ENCODE measurements at regions not wholly inside any gene's neighbourhood (a gene's known extent, or its start where the extent isn't known, plus 50 kb on each side); places are given as distances from the start of the nearest gene placed in this dataset.

DNA sequence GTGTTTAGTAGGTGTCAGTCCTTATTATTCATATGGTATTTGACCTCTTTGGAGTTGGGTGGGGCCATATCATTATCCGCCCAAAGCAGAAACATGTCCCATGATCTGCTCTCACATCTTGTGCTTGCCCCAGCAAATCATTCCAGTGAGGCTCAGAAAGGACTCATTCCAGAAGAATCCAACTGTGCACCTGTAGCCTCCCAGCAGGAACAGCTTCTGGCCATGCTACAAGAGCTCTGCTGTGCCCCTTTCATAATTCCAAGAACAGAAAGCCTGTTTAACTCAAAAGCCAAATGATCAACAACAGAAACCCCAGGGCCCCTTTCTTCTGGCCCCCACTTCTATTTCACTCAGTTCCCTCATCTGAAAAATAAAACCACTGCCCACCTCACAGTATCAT, 673.1 kb downstream of the DIAPH3 start:
- no peak overlapping the region for H2AFZ ChIP-seq (ENCODE audit: low read length, unreplicated experiment)
- H3K4me3 ChIP-seq (ENCODE audit: low read depth, low read length), result no peak overlapping the region
- H3K36me3 ChIP-seq (ENCODE audit: insufficient read depth, low read length), result no peaks in the 10 kb centered on the region
- H3K79me2 ChIP-seq (ENCODE audit: control insufficient read depth, insufficient read depth, low read length, unreplicated experiment), result no peaks in the 10 kb centered on the region
- 0 out of 2 replicates have a peak, but pooled peaks cover 9% of the 10 kb centered on the region for H3K27me3 ChIP-seq (ENCODE audit: insufficient read depth, low read length)
- no peak overlapping the region for H3K27ac ChIP-seq (ENCODE audit: low read depth, low read length)
- peaks cover 26% of the 10 kb centered on the region for H3K4me1 ChIP-seq (ENCODE audit: control insufficient read depth, insufficient read depth, low read length, unreplicated experiment)

DNA sequence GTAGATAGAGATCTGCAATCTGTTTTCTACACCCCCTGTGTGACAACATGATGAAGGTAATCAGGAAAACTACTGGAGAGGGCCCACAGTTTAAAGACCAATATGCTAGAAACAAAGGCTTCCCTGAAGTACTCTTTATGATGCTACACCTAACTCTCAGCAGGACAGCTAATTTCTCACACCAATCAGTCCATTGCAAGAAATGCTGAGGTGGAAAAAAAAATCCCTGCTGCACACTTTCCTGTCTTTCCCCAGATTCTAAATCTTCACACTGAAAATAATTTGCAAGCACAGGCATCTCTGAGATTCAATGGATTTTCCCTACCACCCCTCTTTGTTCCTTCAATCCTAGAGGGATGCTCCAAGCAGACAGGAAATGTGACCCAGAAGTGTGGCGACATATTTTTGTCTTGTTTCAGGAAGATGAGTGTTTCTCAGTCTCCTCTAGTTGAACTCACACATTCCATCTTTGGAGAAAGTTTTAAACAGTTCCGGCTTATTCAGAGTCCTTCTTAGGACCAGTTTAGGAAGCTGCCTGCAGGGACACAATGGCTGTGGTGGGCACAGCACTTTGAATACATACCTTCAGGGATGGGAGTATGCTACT, 671.6 kb downstream of the DIAPH3 start:
- Histone ChIP-seq H3K4me1 (ENCODE audit: control insufficient read depth, insufficient read depth, low read length, unreplicated experiment) (peaks cover 26% of the 10 kb centered on the region), H2AFZ (ENCODE audit: low read length, unreplicated experiment) (no peak overlapping the region), H3K27me3 (ENCODE audit: insufficient read depth, low read length) (peaks cover 20% of the 10 kb centered on the region; the same call in 1 of the 2 replicates), H3K4me3 (ENCODE audit: low read depth, low read length) (no peak overlapping the region), H3K79me2 (ENCODE audit: control insufficient read depth, insufficient read depth, low read length, unreplicated experiment) (no peaks in the 10 kb centered on the region), H3K27ac (ENCODE audit: low read depth, low read length) (no peak overlapping the region), H3K36me3 (ENCODE audit: insufficient read depth, low read length) (no peaks in the 10 kb centered on the region)

DNA sequence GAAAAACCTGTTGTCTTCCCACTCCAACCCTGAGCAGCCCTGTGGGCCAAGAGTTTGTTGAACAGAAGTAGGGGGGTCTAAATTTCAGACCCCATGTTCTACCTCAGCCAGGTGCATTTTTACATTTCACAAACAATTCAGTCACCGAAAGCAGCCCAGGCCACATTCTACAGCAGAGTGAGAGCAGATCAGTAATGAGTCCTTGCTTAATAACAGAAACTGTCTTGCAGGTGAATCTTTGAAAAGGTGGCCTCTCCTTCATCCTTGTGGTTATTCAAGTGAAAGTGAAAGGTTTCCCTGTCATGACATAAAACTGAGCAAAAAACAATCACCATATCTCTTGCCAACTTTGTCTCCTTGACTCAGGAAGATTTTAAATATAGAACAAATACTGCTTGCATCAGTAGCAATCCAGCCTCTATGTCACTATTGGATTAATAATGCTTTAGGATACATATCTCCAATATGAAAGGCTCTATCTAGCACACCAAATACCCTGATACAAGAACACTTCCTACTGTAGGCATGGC, 670.2 kb downstream of the DIAPH3 start:
- H2AFZ ChIP-seq (ENCODE audit: low read length, unreplicated experiment), result no peak overlapping the region
- H3K79me2 ChIP-seq (ENCODE audit: control insufficient read depth, insufficient read depth, low read length, unreplicated experiment), result no peaks in the 10 kb centered on the region
- no peaks in the 10 kb centered on the region for H3K36me3 ChIP-seq (ENCODE audit: insufficient read depth, low read length)
- peaks cover 26% of the 10 kb centered on the region for H3K4me1 ChIP-seq (ENCODE audit: control insufficient read depth, insufficient read depth, low read length, unreplicated experiment)
- H3K27me3 ChIP-seq (ENCODE audit: insufficient read depth, low read length), result peaks cover 33% of the 10 kb centered on the region
- no peak overlapping the region for H3K4me3 ChIP-seq (ENCODE audit: low read depth, low read length)
- H3K27ac ChIP-seq (ENCODE audit: low read depth, low read length), result no peak overlapping the region

DNA sequence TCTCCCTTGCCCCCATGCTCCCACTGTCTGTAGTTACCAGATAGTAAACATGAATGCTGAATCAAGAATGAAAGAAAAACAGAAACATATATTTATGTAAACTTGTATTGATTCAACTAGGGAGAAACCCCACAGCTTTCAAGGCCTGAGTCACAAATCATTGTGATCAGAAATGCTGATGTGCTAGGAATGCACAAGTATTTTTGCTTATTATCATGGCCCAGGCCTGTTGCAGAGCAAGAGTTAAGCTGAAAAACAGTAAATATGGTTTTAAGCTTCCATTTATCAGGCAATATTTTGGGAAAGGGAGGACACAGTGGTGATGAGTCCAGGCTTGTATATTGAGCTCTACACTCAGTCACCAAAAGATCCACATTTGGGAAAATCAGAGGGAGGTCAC, 669.6 kb downstream of the DIAPH3 start:
- no peak overlapping the region for H2AFZ ChIP-seq (ENCODE audit: low read length, unreplicated experiment)
- H3K27ac ChIP-seq (ENCODE audit: low read depth, low read length), result peak overlapping the region; percentile 35; the same call in 1 of the 2 replicates

DNA sequence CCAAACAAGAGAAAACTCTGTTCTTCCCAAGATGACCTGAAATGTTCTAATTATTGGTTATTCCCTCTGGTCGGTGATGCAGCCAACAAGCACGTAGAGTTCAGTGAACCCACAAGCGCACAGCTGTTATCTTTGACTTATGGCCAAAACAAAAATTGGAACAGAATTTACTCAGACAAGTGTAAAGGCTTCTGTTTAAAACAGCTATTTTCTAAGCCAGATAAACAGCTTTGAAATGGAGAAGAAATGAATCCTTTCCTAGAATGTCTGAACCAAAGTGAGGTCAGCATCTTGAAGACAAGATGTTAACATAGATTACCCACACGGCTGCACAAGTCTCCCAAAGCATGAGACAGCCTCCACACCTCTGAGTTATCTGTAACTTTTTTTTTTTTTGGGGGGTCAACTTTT, 669.2 kb downstream of the DIAPH3 start:
- Histone ChIP-seq H3K36me3 (ENCODE audit: insufficient read depth, low read length) (no peaks in the 10 kb centered on the region), H3K27me3 (ENCODE audit: insufficient read depth, low read length) (peaks cover 41% of the 10 kb centered on the region), H3K4me1 (ENCODE audit: control insufficient read depth, insufficient read depth, low read length, unreplicated experiment) (peaks cover 23% of the 10 kb centered on the region), H3K79me2 (ENCODE audit: control insufficient read depth, insufficient read depth, low read length, unreplicated experiment) (no peaks in the 10 kb centered on the region), H2AFZ (ENCODE audit: low read length, unreplicated experiment) (no peak overlapping the region), H3K4me3 (ENCODE audit: low read depth, low read length) (no peak overlapping the region), H3K27ac (ENCODE audit: low read depth, low read length) (peak overlapping the region; percentile 35; the same call in 1 of the 2 replicates)

More for the DNA sequence above, 669.6 kb downstream of the DIAPH3 start:
- Histone ChIP-seq H3K4me3 (ENCODE audit: low read depth, low read length) (no peak overlapping the region), H3K4me1 (ENCODE audit: control insufficient read depth, insufficient read depth, low read length, unreplicated experiment) (peaks cover 23% of the 10 kb centered on the region), H3K79me2 (ENCODE audit: control insufficient read depth, insufficient read depth, low read length, unreplicated experiment) (no peaks in the 10 kb centered on the region), H3K27me3 (ENCODE audit: insufficient read depth, low read length) (peaks cover 38% of the 10 kb centered on the region), H3K36me3 (ENCODE audit: insufficient read depth, low read length) (no peaks in the 10 kb centered on the region)

DNA sequence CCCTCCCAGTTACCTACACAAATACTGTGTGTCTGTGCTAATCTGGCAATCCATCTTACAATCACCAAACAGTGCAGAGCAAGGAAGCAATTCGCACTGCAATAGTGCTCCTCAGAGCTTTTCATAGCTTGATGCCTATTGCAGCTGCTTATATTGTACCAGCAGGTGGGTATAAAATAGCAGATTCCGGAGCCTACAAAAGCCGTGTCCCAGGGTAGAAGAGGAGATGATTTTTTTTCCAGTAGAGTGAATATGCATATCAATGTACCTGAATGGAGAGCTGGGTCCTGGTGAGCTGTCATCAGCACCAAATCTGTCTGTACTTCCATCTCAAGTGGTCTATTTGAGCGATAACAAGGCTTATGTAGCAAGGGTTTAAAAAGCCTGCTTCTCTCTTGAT, 668.4 kb downstream of the DIAPH3 start:
- no peak overlapping the region for H3K4me3 ChIP-seq (ENCODE audit: low read depth, low read length)
- no peak overlapping the region for H3K27ac ChIP-seq (ENCODE audit: low read depth, low read length)
- no peaks in the 10 kb centered on the region for H3K36me3 ChIP-seq (ENCODE audit: insufficient read depth, low read length)
- no peaks in the 10 kb centered on the region for H3K79me2 ChIP-seq (ENCODE audit: control insufficient read depth, insufficient read depth, low read length, unreplicated experiment)
- peaks cover 42% of the 10 kb centered on the region for H3K27me3 ChIP-seq (ENCODE audit: insufficient read depth, low read length)
- H3K4me1 ChIP-seq (ENCODE audit: control insufficient read depth, insufficient read depth, low read length, unreplicated experiment), result peaks cover 23% of the 10 kb centered on the region
- no peak overlapping the region for H2AFZ ChIP-seq (ENCODE audit: low read length, unreplicated experiment)

DNA sequence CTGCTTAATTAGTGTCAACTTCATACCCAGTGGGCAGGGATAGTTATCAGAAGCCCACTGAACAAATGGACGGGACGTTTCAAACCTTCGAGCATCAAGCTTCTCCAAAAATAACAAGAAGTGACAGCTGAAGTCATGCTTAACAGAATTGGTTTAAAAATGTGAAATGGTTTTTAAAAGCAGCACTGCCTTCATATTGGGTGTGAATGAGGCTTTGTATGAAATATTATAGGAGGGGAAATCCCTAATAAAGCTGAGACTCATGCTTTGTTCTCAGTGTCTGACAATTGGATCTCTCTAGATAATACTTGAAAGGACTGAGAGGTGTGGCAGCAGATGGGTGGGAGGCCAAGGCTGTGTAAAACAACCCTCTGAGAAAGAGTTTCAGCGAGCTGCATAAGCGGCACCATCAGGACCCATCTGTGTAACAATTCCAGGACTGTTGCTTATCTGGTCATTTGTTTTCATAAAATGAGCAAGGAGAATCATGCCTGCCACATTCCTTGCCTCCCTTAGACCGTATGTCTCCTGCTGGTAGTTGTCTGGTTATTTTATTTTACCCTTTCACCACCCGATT, 667.7 kb downstream of the DIAPH3 start:
- H3K27ac ChIP-seq (ENCODE audit: low read depth, low read length), result no peak overlapping the region
- no peaks in the 10 kb centered on the region for H3K36me3 ChIP-seq (ENCODE audit: insufficient read depth, low read length)
- peaks cover 49% of the 10 kb centered on the region for H3K27me3 ChIP-seq (ENCODE audit: insufficient read depth, low read length)
- peaks cover 23% of the 10 kb centered on the region for H3K4me1 ChIP-seq (ENCODE audit: control insufficient read depth, insufficient read depth, low read length, unreplicated experiment)
- no peaks in the 10 kb centered on the region for H3K79me2 ChIP-seq (ENCODE audit: control insufficient read depth, insufficient read depth, low read length, unreplicated experiment)
- H2AFZ ChIP-seq (ENCODE audit: low read length, unreplicated experiment), result no peak overlapping the region
- H3K4me3 ChIP-seq (ENCODE audit: low read depth, low read length), result no peak overlapping the region

DNA sequence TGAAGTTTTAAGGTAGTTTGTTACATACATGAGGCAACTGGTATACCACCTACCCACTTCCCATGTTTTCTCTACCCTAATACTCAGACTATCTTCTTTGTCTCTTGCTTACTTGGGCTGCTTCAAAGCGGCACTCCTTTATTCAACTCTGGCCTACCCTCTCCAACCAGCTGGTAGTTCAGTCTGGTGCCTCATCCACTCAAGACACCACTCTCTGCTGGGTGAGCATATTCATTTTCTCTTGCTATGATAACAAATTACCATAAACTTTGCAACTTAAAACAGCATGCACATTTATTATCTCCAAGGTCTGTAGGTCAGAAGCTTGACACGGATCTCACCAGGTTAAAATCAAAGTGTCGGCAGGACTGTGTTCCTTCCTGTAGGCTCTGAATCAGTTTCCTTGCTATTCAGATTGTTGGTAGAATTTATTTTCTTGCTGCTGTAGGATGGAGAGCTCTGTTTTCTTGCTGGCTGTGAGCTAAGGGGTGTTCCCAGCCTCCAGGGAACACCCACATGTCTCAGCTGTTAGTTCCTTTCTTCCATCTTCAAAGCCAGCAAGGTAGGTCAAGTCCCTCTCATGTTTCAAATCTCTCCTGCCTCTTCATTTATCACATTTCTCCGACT, 666.0 kb downstream of the DIAPH3 start:
- Histone ChIP-seq H3K4me1 (ENCODE audit: control insufficient read depth, insufficient read depth, low read length, unreplicated experiment) (peaks cover 19% of the 10 kb centered on the region), H3K36me3 (ENCODE audit: insufficient read depth, low read length) (no peaks in the 10 kb centered on the region), H3K79me2 (ENCODE audit: control insufficient read depth, insufficient read depth, low read length, unreplicated experiment) (no peaks in the 10 kb centered on the region), H3K4me3 (ENCODE audit: low read depth, low read length) (no peak overlapping the region), H3K27ac (ENCODE audit: low read depth, low read length) (no peak overlapping the region), H3K27me3 (ENCODE audit: insufficient read depth, low read length) (peaks cover 44% of the 10 kb centered on the region), H2AFZ (ENCODE audit: low read length, unreplicated experiment) (no peak overlapping the region)

DNA sequence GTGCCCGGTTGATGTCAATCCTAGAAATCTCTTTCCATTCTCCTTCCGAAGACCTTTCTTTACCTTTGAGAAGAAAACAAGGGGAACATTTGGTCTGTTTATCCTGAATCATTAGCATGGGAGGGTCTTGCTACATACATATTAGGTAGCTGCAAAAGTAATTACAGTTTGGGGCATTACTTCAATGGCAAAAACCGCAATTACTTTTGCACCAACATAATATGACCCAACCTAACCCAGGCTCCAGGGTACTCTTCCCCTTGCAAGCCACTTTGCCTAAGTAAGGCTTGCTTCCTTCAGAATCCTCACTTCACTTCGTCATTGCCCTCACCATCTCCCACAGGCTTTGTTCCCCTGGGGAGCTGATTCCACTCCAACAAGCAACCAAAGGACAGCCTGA, 662.7 kb downstream of the DIAPH3 start:
- Histone ChIP-seq H3K79me2 (ENCODE audit: control insufficient read depth, insufficient read depth, low read length, unreplicated experiment) (no peaks in the 10 kb centered on the region), H3K36me3 (ENCODE audit: insufficient read depth, low read length) (no peaks in the 10 kb centered on the region), H3K27ac (ENCODE audit: low read depth, low read length) (no peak overlapping the region), H3K4me1 (ENCODE audit: control insufficient read depth, insufficient read depth, low read length, unreplicated experiment) (no peaks in the 10 kb centered on the region), H3K4me3 (ENCODE audit: low read depth, low read length) (no peak overlapping the region), H2AFZ (ENCODE audit: low read length, unreplicated experiment) (no peak overlapping the region), H3K27me3 (ENCODE audit: insufficient read depth, low read length) (peaks cover 61% of the 10 kb centered on the region)

DNA sequence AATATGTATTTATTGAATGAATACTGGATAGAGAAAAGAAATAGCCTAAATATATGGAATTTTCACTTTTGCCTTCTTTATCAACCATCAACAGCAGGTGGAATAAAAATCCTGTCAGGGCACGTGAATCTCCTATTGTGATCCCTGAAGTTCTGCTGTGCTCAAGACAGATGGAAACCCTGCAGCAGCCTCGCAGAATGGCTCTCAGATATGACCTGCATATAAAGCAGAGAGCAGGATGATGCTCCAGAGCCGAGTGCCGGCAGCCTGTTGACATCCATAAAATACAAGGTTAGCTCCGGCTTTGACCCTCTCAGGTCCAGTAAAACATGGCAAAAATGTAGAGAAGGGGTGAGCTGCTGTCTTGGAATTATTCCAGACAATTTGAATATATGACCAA, 659.3 kb downstream of the DIAPH3 start:
- Histone ChIP-seq H3K27me3 (ENCODE audit: insufficient read depth, low read length) (peaks cover 49% of the 10 kb centered on the region), H3K4me1 (ENCODE audit: control insufficient read depth, insufficient read depth, low read length, unreplicated experiment) (no peaks in the 10 kb centered on the region), H3K79me2 (ENCODE audit: control insufficient read depth, insufficient read depth, low read length, unreplicated experiment) (no peaks in the 10 kb centered on the region), H3K4me3 (ENCODE audit: low read depth, low read length) (no peak overlapping the region), H3K27ac (ENCODE audit: low read depth, low read length) (no peak overlapping the region), H2AFZ (ENCODE audit: low read length, unreplicated experiment) (no peak overlapping the region), H3K36me3 (ENCODE audit: insufficient read depth, low read length) (no peaks in the 10 kb centered on the region)

DNA sequence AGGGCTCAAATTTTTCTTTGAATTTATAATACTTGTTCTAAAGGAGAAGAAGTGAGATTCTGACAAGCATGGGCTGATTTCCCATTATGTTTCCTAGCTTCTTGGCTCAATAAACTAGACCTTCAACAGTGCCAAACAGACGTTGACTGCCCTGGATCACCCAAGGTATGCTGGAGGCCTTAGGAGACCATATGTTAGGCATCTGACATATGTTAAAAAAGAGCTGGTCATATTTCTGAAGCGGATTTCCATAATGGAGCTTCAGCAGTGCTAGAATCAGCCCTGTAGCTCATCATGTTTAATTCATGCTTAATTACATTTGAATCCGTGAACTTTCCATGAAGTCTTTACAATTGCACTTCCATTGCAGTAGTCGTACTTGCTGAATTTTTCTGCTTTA, 653.3 kb downstream of the DIAPH3 start:
- Histone ChIP-seq H3K79me2 (ENCODE audit: control insufficient read depth, insufficient read depth, low read length, unreplicated experiment) (no peaks in the 10 kb centered on the region), H3K4me3 (ENCODE audit: low read depth, low read length) (no peak overlapping the region), H3K36me3 (ENCODE audit: insufficient read depth, low read length) (no peaks in the 10 kb centered on the region), H3K27ac (ENCODE audit: low read depth, low read length) (no peak overlapping the region), H3K4me1 (ENCODE audit: control insufficient read depth, insufficient read depth, low read length, unreplicated experiment) (no peaks in the 10 kb centered on the region), H2AFZ (ENCODE audit: low read length, unreplicated experiment) (no peak overlapping the region), H3K27me3 (ENCODE audit: insufficient read depth, low read length) (peaks cover 38% of the 10 kb centered on the region; the same call in 1 of the 2 replicates)
